ENCODE measurements at regions not wholly inside any gene's neighbourhood (a gene's known extent, or its start where the extent isn't known, plus 50 kb on each side); places are given as distances from the start of the nearest gene placed in this dataset.

DNA sequence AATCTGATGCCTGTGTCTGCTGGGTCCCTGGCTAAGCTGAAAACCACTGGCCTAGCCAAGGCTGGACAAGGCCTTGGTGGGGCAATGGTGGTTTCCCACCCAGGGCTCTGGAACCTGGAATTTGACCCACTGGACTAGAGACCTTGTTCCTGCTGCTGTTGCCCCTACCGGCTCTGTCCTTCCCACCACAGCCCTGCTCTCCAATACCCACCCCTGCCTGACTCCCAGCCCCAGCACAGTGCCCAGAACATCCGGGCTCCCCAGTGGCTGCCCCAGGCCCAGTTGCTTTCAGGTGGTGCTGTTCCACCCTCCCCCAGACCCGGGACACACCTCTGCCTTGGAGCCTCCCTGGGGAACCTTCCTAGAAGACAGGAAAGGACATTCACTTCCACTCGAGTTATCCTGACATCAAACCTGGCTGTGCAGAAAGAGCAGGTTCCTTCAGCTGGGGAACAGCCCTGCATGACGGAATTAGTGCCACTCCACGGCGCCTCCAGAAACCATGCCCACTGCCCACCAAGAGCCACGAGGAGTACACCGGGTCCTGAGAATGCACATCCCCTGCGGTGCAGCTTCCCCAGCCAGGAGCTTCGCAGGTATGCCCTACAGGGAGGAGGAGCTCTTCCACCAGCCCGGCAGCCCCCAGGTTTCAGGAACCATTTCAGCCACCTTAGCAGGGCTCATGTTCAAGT lies 152.8 kb downstream of the OAT start:
- intact Hi-C loops (cut with micrococcal nuclease), result no loop called here

- intact Hi-C loops (cut with micrococcal nuclease), result no loop called here
These were observed 153.4 kb downstream of the OAT start for GRCh38 chr10:124265391-124265745.

DNA sequence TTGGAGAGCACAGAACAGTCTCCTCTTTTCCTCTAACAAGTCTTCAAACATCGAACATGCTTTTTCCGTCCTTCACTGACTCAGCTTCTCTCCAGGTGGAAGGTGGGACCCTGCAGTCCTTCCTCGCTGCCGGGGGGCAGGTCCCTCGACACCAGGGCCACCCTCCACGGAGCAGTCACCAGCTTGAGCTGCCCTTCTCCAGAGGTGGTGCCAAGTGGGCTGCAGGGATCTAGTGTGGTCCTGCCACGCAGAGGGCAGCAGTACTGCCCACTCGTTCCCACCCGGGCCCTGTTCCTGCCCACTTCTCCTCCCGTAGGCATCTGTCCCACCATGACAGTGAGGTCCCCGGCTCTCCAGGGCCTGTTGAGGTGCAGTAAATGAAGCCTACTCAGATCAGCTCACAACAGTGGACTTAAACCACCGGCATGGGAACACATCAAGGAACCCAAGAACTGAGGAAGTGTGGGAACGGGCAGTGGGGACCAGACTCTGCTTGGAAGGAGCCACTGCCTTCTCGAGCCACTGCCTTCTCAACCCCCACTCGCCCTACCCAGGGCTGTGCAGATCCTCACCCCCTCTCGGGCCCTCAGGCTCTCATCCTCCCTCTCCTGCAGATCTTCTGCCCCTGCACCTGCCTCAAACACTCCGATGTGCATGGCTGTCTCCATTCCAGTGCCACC lies 153.9 kb downstream of the OAT start:
- intact Hi-C loops (cut with micrococcal nuclease), result no loop called here

GRCh38 chr10:124264271-124264670 lies 154.5 kb downstream of the OAT start:
- intact Hi-C loops (cut with micrococcal nuclease), result no loop called here

- intact Hi-C loops (cut with micrococcal nuclease), result no loop called here
These were observed 155.0 kb downstream of the OAT start for GRCh38 chr10:124263726-124264125.

DNA sequence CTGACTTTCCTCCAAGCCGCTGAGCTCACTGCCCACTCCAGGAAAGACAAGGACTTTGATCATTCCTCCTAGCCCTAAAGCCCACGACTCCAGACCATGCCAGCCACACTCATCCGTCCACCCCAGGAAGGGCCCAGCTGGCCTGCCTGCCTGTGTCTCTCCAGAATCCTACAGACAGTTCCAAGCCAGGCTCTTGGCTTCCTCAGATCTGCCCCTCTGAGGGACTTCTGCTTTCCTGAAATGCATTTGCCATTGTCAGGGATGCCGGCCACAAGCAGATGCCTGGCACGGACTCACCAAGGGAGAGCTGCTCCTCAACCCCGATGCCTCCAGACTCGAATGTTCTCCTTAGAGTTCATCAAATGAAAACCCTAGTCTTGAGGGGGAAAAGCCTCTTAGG lies 155.8 kb downstream of the OAT start:
- intact Hi-C loops (cut with micrococcal nuclease), result no loop called here

DNA sequence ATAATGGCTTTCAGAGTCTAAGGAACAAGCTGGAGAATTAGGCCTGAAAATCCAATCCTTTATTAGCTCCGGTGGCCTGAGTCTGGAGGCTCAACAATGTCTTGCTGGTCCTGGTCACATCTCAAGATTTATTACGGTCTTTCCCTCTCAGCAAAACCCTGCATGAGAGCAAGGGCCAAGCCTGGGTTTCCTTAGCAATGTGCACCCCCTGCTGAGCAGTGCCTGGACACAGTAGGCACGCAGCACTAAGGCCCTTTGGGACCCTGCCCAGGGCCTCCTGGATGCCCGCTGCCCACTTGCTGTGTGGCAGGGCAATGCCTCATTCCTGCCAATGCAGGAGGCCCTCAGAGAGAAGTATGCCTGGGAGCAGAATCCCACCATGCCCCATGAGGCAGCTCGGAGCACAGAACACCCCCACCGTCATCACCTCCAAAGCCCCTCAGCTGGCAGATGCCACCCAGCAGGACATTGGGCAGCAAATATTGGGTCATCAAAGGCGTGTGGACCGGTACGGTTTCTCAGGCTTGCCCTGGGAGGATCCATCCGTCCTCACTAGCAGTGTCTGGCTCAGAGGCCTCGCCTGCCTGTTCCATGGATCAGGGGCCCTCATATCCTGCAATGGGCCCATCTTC lies 156.4 kb downstream of the OAT start:
- intact Hi-C loops (cut with micrococcal nuclease), result no loop called here

DNA sequence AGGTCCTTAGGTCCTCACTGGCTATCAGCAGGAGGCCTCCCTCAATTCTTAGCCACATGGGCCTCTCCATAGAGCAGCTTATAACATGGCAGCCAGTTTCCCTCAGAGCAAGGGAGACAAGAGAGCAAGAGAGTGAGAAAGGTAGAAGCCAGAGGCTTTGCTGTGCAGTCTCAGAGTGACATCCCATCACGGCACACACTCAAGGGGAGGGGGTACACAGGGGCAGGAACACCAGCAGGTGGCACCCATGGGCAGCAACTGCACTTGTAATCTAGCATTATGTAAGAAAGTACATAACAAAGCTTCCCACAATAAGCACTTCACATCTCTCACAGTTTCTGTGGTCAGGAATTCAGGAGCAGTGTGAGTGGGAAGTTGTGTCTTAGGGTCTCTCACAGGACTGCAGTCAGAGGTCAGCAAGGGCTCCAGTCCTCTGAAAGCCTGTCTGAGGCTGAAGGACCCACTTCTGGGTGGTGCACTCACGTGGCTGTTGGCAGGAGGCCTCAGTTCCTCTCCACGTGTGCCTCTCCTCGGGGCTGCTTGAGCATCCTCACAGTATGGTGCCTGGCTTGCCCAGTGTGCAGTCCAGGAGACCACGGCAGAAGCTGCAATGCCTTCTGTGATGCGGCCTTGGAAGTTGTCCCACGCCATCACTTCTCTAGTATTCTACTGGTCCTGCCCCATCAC lies 159.4 kb downstream of the OAT start:
- intact Hi-C loops (cut with micrococcal nuclease), result no loop called here

- intact Hi-C loops (cut with micrococcal nuclease), result no loop called here
These were observed 160.9 kb downstream of the OAT start for GRCh38 chr10:124257781-124258180.

- intact Hi-C loops (cut with micrococcal nuclease), result no loop called here
These were observed 162.6 kb downstream of the OAT start for GRCh38 chr10:124256151-124256550.

- intact Hi-C loops (cut with micrococcal nuclease), result no loop called here
These were observed 162.2 kb upstream of the CHST15 start for GRCh38 chr10:124255556-124255955.

DNA sequence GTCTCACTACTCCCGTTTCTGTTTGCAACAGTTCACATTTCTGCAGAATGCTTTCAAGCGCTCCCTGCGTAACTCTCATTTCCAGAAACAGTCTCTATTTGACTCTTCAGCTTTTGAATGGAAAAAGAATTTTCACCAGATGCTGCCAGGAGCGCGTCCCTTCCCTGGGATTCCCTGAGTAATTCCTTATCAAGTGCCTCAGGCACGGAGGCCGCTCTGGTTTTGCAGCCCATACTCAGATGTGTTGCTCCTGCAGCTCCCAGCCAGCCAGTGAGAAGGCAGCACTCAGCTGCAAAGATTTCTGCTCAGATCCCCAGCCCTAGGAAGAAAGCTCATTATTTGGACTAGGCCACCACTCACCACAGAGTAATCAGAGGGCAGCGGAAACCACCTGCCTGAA lies 161.1 kb upstream of the CHST15 start:
- intact Hi-C loops (cut with micrococcal nuclease), result no loop called here

DNA sequence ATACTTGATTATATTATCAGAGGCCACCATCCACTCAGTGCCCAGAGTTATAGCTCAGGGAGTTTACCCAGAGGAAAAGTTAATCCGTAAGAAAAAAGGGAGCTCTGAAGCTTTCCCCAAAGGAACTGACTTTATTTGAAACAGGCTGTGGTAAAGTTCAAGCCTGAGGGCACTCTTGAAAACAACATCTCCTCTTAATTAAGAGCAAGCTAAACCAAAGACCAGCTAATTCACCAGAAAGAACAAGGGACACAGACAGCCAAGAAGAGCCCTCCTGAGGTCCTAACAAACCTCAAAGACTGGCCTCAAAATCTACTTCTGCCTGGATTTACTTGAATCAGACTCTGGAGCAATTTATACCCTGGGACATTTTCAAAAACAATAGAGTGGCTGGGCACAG lies 159.6 kb upstream of the CHST15 start:
- intact Hi-C loops (cut with micrococcal nuclease), result no loop called here

DNA sequence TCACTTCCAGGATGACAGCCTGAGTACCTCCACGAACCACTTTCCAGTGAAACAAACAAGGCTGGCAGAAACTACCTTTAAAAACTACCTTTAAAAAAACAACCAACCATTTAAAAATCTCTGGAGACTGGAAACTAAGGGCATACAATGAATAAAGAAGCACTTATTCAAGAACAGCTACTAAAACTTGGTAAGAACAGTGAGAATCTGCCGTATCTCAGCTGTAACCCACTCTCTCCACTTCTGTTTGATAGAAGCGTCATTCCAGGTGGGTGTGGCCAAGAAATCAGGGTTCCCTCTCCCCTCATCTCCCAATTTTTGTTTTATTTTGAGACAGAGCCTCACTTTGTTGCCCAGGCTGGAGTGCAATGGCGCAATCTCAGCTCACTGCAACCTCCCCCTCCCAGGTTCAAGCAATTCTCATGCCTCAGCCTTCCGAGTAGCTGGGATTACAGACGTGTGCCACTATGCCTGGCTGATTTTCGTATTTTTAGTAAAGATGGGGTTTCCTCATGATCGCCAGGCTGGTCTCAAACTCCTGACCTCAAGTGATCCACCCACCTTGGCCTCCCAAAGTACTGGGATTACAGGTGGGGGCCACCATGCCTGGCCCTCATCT lies 158.8 kb upstream of the CHST15 start:
- intact Hi-C loops (cut with micrococcal nuclease), result no loop called here

GRCh38 chr10:124251317-124252065 lies 158.1 kb upstream of the CHST15 start:
- intact Hi-C loops (cut with micrococcal nuclease), result no loop called here

DNA sequence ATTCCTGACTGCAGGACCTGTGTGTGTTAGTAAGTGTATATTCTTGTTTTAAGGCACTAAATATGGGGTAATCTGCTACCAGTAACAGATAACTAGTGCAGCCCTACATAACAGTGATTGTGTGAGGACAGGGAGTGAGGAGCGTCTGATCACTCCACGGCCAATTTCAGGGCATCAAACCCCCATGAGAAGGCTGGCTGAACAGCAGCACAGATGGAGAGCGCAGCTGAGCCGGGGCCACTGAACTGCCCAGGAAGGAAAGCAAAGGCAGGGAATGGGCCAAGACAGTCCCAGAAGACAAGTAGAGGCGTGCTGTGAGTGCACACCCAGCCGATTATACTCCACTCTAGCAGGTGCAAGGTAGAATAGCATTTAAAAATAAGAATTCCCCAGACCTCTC lies 157.1 kb upstream of the CHST15 start:
- intact Hi-C loops (cut with micrococcal nuclease), result no loop called here

- intact Hi-C loops (cut with micrococcal nuclease), result no loop called here
These were observed 156.5 kb upstream of the CHST15 start for GRCh38 chr10:124249812-124250432.

GRCh38 chr10:124249196-124249595 lies 155.8 kb upstream of the CHST15 start:
- intact Hi-C loops (cut with micrococcal nuclease), result no loop called here

DNA sequence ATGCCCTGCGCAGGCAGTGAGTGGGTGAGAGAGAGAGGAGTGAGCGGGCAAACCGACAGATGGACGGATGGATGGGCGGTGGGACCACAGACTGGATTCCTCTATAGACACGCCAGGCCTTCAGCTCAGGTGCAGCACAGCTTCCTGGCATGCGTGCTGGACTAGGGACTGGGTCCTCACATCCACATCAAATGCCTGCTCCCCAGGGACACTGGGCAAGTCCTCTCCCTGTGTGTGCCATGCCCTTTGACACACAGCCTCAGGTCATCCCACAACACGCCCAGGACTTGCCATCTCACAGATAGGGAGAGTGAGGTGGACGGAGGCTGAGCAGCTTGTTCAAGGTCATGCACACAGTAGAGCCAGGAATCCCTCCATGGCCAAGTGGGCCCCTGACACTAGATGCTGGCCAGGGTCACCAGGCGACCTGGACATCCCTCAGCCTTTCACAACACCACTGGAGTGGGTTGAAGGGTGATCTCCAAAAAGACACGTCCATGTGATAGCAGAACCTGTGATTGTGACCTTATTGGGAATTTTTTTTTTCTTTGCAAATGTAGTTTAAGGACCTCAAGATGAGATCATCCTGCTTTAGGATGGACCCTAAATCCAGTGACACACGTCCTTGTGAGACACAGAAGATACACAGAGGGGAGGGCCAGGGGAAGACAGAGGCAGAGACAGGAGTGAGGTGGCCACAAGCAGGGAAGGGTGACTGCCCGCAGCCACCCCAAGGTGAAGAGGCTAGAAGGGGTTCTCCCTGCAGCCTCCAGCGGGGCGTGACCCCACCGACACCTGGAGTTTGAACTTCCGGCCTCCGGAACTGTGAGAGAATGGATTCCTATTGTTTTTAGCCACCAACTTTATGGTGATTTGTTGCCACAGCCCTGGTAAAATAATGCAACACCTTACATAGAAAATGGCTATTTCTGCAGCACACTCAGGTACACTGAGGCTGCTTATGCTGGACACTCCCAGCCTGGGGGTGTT lies 155.0 kb upstream of the CHST15 start:
- intact Hi-C loops (cut with micrococcal nuclease), result no loop called here

Data from T-helper 2 cell treated with Interferon-gamma antibody and Interleukin-4, amounts not matched to agents 100 ng/mL and 5 ng/mL, for 36 hours (primary cell).